ENCODE measurements at regions not wholly inside any gene's neighbourhood (a gene's known extent, or its start where the extent isn't known, plus 50 kb on each side); places are given as distances from the start of the nearest gene placed in this dataset.

DNA sequence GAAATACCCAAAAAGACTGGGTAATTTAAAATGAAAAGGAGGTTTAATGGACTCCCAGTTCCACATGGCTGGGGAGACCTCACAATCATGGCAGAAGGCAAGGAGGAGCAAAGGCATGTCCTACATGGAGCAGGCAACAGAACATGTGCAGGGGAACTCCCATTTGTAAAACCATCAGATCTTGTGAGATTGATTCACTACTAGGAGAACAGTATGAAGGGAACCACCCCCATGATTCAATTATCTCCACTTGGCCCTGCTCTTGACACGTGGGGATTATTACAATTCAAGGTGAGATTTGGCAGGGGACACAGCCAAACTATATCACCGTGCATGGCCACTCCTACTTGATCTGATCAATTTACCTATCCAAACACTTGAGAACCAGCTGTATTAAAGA, 131.5 kb upstream of the LDB2 start:
- H3K36me3 ChIP-seq: no peaks in the 10 kb centered on the region
- no peak overlapping the region for H3K4me3 ChIP-seq
- TF ChIP-seq, protein P1, sequence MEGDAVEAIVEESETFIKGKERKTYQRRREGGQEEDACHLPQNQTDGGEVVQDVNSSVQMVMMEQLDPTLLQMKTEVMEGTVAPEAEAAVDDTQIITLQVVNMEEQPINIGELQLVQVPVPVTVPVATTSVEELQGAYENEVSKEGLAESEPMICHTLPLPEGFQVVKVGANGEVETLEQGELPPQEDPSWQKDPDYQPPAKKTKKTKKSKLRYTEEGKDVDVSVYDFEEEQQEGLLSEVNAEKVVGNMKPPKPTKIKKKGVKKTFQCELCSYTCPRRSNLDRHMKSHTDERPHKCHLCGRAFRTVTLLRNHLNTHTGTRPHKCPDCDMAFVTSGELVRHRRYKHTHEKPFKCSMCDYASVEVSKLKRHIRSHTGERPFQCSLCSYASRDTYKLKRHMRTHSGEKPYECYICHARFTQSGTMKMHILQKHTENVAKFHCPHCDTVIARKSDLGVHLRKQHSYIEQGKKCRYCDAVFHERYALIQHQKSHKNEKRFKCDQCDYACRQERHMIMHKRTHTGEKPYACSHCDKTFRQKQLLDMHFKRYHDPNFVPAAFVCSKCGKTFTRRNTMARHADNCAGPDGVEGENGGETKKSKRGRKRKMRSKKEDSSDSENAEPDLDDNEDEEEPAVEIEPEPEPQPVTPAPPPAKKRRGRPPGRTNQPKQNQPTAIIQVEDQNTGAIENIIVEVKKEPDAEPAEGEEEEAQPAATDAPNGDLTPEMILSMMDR (IDR thresholded peaks at IDR 0.05): no peak
- TF ChIP-seq POLR2A (IDR thresholded peaks at IDR 0.05) (no peak), POLR2AphosphoS5 (IDR thresholded peaks at IDR 0.05) (no peak), EP300 (IDR thresholded peaks at IDR 0.05) (no peak)
- H3K4me1 ChIP-seq: no peaks in the 10 kb centered on the region
- H3K9me3 ChIP-seq: no peaks in the 10 kb centered on the region
- no peak for DNase-seq (ENCODE audit: low spot score in 2 of 2)
- H3K27ac ChIP-seq: no peak overlapping the region
- WGBS: 52% methylated on average over 2 of the region's 2 CpGs
- H3K27me3 ChIP-seq: no peaks in the 10 kb centered on the region

DNA sequence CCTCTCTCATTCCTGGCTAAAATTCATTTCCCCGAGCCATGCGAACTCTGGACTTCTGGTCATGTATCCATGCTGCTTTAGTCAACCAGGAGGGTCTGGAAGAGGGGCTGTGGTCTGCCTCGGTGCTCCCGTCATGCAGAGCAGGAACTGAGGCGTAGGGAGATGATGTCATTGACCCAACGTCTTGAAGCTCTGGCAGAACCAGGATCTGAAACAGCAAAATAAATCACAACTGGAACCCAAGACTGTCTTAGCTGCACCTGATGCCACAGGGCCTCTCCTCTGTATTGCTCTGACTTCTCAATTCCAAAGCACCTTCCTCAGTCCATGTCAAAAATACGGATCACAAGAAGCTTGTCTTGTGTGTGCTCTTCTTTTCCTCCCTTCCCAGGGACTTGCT, 131.0 kb upstream of the LDB2 start:
- TF ChIP-seq POLR2AphosphoS5 (IDR thresholded peaks at IDR 0.05) (no peak), EP300 (IDR thresholded peaks at IDR 0.05) (no peak), POLR2A (IDR thresholded peaks at IDR 0.05) (no peak)
- TF ChIP-seq, protein P1 (IDR thresholded peaks at IDR 0.05): no peak
- H3K27ac ChIP-seq: no peak overlapping the region
- H3K9me3 ChIP-seq: no peaks in the 10 kb centered on the region
- H3K4me3 ChIP-seq: no peak overlapping the region
- WGBS: 83% methylated on average over 7 of the region's 7 CpGs
- no peaks in the 10 kb centered on the region for H3K27me3 ChIP-seq
- no peaks in the 10 kb centered on the region for H3K4me1 ChIP-seq
- H3K36me3 ChIP-seq: no peaks in the 10 kb centered on the region
- DNase-seq (ENCODE audit: low spot score in 2 of 2): no peak

DNA sequence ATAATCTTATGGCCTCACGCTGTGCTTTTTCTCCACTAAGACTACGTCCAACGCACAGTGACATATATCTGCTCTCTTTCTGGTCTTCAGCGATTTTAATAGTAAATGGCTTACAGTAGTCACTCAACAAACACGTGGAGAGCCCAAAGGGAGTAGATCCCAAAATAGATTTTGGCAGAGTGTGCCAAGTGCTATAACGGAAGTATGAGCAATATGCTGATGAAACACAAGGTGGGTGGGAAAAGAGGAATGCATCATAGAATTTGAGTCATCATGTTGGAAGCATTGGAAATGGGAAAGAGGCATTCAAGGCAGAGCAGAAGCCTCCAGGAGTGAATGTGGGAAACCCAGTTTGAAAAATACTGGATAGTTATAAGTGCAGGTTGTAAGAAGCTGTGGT, 129.1 kb upstream of the LDB2 start:
- 64% methylated on average over 6 of the region's 6 CpGs for WGBS

DNA sequence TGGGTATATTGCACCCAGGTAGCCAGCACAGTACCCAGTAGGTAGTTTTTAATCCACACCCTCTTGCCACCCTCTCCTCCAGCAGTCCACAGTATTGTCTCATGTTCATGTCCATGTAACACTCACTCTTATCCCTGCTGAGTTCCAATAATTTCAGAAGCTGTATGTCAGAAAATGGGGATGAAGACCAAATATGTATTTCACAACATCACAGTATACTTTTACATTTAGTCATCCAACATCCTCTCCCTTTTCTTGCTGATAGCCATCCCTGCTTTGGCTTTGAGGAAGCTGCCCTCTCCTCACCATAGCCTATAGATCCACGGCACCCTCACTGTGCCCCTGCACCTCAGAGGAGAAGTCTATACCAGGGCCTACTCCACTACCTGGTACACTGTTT, 126.0 kb upstream of the LDB2 start:
- TF ChIP-seq, protein P1 (IDR thresholded peaks at IDR 0.05): no peak
- TF ChIP-seq POLR2AphosphoS5 (IDR thresholded peaks at IDR 0.05) (no peak), EP300 (IDR thresholded peaks at IDR 0.05) (no peak), POLR2A (IDR thresholded peaks at IDR 0.05) (no peak)
- no peak for DNase-seq (ENCODE audit: low spot score in 2 of 2)
- no peak overlapping the region for H3K4me3 ChIP-seq
- H3K27me3 ChIP-seq: no peaks in the 10 kb centered on the region
- no peaks in the 10 kb centered on the region for H3K36me3 ChIP-seq
- 84% methylated on average over 1 of the region's 1 CpG for WGBS
- no peak overlapping the region for H3K27ac ChIP-seq
- H3K9me3 ChIP-seq: no peaks in the 10 kb centered on the region
- H3K4me1 ChIP-seq: no peaks in the 10 kb centered on the region

More for the DNA sequence above, 129.1 kb upstream of the LDB2 start:
- no peaks in the 10 kb centered on the region for H3K36me3 ChIP-seq
- TF ChIP-seq, protein P1 (IDR thresholded peaks at IDR 0.05): no peak
- TF ChIP-seq POLR2A (IDR thresholded peaks at IDR 0.05) (no peak), POLR2AphosphoS5 (IDR thresholded peaks at IDR 0.05) (no peak), EP300 (IDR thresholded peaks at IDR 0.05) (no peak)
- H3K4me3 ChIP-seq: no peak overlapping the region
- no peak for DNase-seq (ENCODE audit: low spot score in 2 of 2)
- H3K27me3 ChIP-seq: no peaks in the 10 kb centered on the region
- H3K27ac ChIP-seq: no peak overlapping the region
- H3K9me3 ChIP-seq: no peaks in the 10 kb centered on the region
- no peaks in the 10 kb centered on the region for H3K4me1 ChIP-seq

DNA sequence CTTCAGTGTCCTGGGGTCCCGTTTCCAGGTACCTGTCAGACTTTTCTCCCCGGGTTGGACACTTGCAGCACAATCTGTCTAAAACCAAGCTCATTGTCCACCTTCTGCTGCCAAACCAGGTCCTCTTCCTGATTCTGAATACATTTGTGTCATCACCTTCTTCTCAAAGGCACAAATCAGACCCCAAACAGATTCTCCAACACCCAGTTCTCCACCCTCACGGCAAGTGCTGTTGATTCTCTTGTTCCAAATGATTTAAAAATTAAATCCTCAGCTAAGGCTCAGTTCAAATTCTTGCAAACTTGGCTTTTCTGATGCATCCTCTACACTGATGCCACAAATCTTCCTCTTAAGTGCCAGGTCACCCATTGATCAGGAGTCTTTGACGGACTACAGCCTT, 122.5 kb upstream of the LDB2 start:
- Histone ChIP-seq H3K27ac (no peak overlapping the region), H3K36me3 (no peaks in the 10 kb centered on the region), H3K4me1 (no peaks in the 10 kb centered on the region), H3K4me3 (no peak overlapping the region), H3K27me3 (no peaks in the 10 kb centered on the region), H3K9me3 (no peaks in the 10 kb centered on the region)
- 78% methylated on average over 4 of the region's 4 CpGs for WGBS
- TF ChIP-seq POLR2AphosphoS5 (IDR thresholded peaks at IDR 0.05) (no peak), EP300 (IDR thresholded peaks at IDR 0.05) (no peak), POLR2A (IDR thresholded peaks at IDR 0.05) (no peak)
- TF ChIP-seq, protein P1 (IDR thresholded peaks at IDR 0.05): no peak
- no peak for DNase-seq (ENCODE audit: low spot score in 2 of 2)

All from suprapubic skin (tissue), 4 donors.